ENCODE measurements at regions not wholly inside any gene's neighbourhood (a gene's known extent, or its start where the extent isn't known, plus 50 kb on each side); places are given as distances from the start of the nearest gene placed in this dataset.

- Histone ChIP-seq H2AFZ (ENCODE audit: insufficient read depth, low read depth, low read length, poor library complexity, severe bottlenecking) (peak overlapping the region; percentile 73), H4K20me1 (ENCODE audit: insufficient read depth, low read length) (no peaks in the 10 kb centered on the region), H3K4me3 (replicated peaks in 1 of 3; ENCODE audit: low read depth in 2 of 3, low read length in 3 of 3) (no peak overlapping the region), H3K36me3 (replicated peaks in 1 of 2; ENCODE audit: control insufficient read depth in 1 of 2, insufficient read depth in 2 of 2, low read length in 2 of 2) (no peaks in the 10 kb centered on the region), H3K9ac (ENCODE audit: insufficient read depth, low read length, poor library complexity, severe bottlenecking) (peak overlapping the region; percentile 42), H3K27me3 (ENCODE audit: control insufficient read depth in 2 of 2, insufficient read depth in 2 of 2, low read length in 2 of 2) (no peaks in the 10 kb centered on the region), H3K9me3 (replicated peaks in 1 of 2; ENCODE audit: control insufficient read depth in 1 of 2, insufficient read depth in 1 of 2, low read length in 2 of 2) (no peaks in the 10 kb centered on the region), H3K4me2 (replicated peaks; ENCODE audit: extremely low read depth, low read length, poor library complexity, severe bottlenecking) (peak overlapping the region; percentile 67), H3K27ac (ENCODE audit: low read depth in 1 of 2, low read length in 2 of 2) (peak overlapping the region; percentile 48 to 72), H3K4me1 (ENCODE audit: control insufficient read depth in 1 of 2, insufficient read depth in 2 of 2, low read length in 2 of 2) (peaks cover 27 to 34% of the 10 kb centered on the region in 2 donors), H3K79me2 (ENCODE audit: insufficient read depth, low read length) (no peaks in the 10 kb centered on the region)
- peaks cover 0 to 5% (median 0%) of the 10 kb centered on the region in 7 donors for H3K9me3 Mint-ChIP-seq
- H3K4me1 Mint-ChIP-seq: peaks cover 31% of the 10 kb centered on the region
- intact Hi-C loops (cut with micrococcal nuclease): no loop called here
- H3K27ac Mint-ChIP-seq: peak overlapping the region; percentile 78 to 89 (median 85)
- DNase-seq: no peak
- whole genome bisulfite sequencing (ENCODE audit: insufficient coverage): 71% methylated on average over 1 of the region's 3 CpGs
- no peak overlapping the region for H3K4me3 Mint-ChIP-seq
- peaks cover 0 to 1% (median 0%) of the 10 kb centered on the region in 3 donors for H3K27me3 Mint-ChIP-seq (ENCODE audit: low read depth in 3 of 3)
- H3K36me3 Mint-ChIP-seq: peaks cover 15 to 31% of the 10 kb centered on the region in 2 donors
- TF ChIP-seq CTCF (IDR thresholded peaks at IDR 0.05): no peak
These were observed 170.0 kb downstream of the LY86 start for GRCh38 chr6:6758546-6758914.

- Mint-ChIP-seq H3K27ac (peak overlapping the region; percentile 78 to 89 (median 85)), H3K4me3 (peak overlapping the region; percentile 76 to 87), H3K36me3 (peaks cover 17 to 35% of the 10 kb centered on the region in 2 donors), H3K27me3 (ENCODE audit: low read depth in 3 of 3) (peaks cover 0 to 1% (median 0%) of the 10 kb centered on the region in 3 donors), H3K9me3 (peaks cover 0 to 5% (median 0%) of the 10 kb centered on the region in 7 donors), H3K4me1 (peaks cover 31% of the 10 kb centered on the region)
- Histone ChIP-seq H3K27me3 (ENCODE audit: control insufficient read depth in 2 of 2, insufficient read depth in 2 of 2, low read length in 2 of 2) (no peaks in the 10 kb centered on the region), H3K4me2 (replicated peaks; ENCODE audit: extremely low read depth, low read length, poor library complexity, severe bottlenecking) (peak overlapping the region; percentile 67), H2AFZ (ENCODE audit: insufficient read depth, low read depth, low read length, poor library complexity, severe bottlenecking) (peak overlapping the region; percentile 73), H3K4me3 (replicated peaks in 1 of 3; ENCODE audit: low read depth in 2 of 3, low read length in 3 of 3) (peak overlapping the region; percentile 16 to 60 (median 19)), H3K27ac (ENCODE audit: low read depth in 1 of 2, low read length in 2 of 2) (peak overlapping the region; percentile 48 to 72), H3K9me3 (replicated peaks in 1 of 2; ENCODE audit: control insufficient read depth in 1 of 2, insufficient read depth in 1 of 2, low read length in 2 of 2) (no peaks in the 10 kb centered on the region), H3K4me1 (ENCODE audit: control insufficient read depth in 1 of 2, insufficient read depth in 2 of 2, low read length in 2 of 2) (peaks cover 25 to 31% of the 10 kb centered on the region in 2 donors), H3K36me3 (replicated peaks in 1 of 2; ENCODE audit: control insufficient read depth in 1 of 2, insufficient read depth in 2 of 2, low read length in 2 of 2) (no peaks in the 10 kb centered on the region), H3K9ac (ENCODE audit: insufficient read depth, low read length, poor library complexity, severe bottlenecking) (peak overlapping the region; percentile 42), H3K79me2 (ENCODE audit: insufficient read depth, low read length) (no peaks in the 10 kb centered on the region), H4K20me1 (ENCODE audit: insufficient read depth, low read length) (no peaks in the 10 kb centered on the region)
- 30% methylated on average over 8 of the region's 22 CpGs for WGBS (ENCODE audit: insufficient coverage)
- intact Hi-C loops (cut with micrococcal nuclease): no loop called here
- peak; percentile 81 for TF ChIP-seq CTCF (IDR thresholded peaks at IDR 0.05)
- peak; percentile 74 to 87 (median 87) for DNase-seq
These were observed 170.6 kb downstream of the LY86 start for GRCh38 chr6:6758915-6759654.

All from CD14-positive monocyte (primary cell).